HCT116 (cell line): ENCODE measurements at regions not wholly inside any gene's neighbourhood (a gene's known extent, or its start where the extent isn't known, plus 50 kb on each side); places are given as distances from the start of the nearest gene placed in this dataset.

Source experiments
- ATAC-seq: fragments of 200-7000 bp; cut with Tn5 transposase; 2 replicates; pipeline ENCODE4 v1.9.1; 2020; ENCODE audit warnings: mild to moderate bottlenecking, moderate library complexity
- BruUV-seq: library from RNA; stranded (reverse); fragments of 400-500 nt; replicated peaks from 2 replicates; lab custom pipeline; 2021; lab: Mats Ljungman, UMichigan
- CTCF ChIA-PET: fragments of 300-600 bp; sonication (Branson Sonifier 250); formaldehyde crosslinking; loops from one replicate; lab custom pipeline; 2021; ENCODE audit warnings: antibody characterized with exemption; lab: Charles Lee
- POLR2A ChIA-PET: fragments of 300-600, 350-600 bp; sonication (Branson Sonifier 250); formaldehyde crosslinking; loops from one replicate; lab custom pipeline; 2021; ENCODE audit warnings: antibody characterized with exemption; lab: Charles Lee
- RAD21 ChIA-PET, 2 experiments: fragments of 300-600 bp; sonication (Branson Sonifier 250); formaldehyde crosslinking; loops; one replicate each; lab custom pipeline; 2023; ENCODE audit warnings: low total read pairs in 2 of 2; ENCODE audit not compliant: uncharacterized antibody in 2 of 2, unreplicated experiment in 2 of 2, low non-redundant PET in 1 of 2; lab: Charles Lee
- DNase-seq: peaks from one replicate; pipeline ENCODE4 v3.0.0-alpha.2; 2010; ENCODE audit warnings: low read depth, low spot score
- H2AFZ ChIP-seq: fragments of 200-600 bp; shearing (Covaris generic), sonication (generic); 2 replicates; pipeline ENCODE4 v1.6.1; 2017; ENCODE audit warnings: low read depth, mixed run types, mixed read lengths, antibody characterized with exemption, low read length; ENCODE audit not compliant: poor library complexity, severe bottlenecking
- H3K27ac ChIP-seq: 2 replicates; pipeline ENCODE4 v1.5.1; 2012; ENCODE audit warnings: low read depth, low read length
- H3K27me3 ChIP-seq: fragments of 200-600 bp; sonication (generic); 2 replicates; pipeline ENCODE4 v1.6.1; 2016; ENCODE audit warnings: mixed run types, low read length, mixed read lengths; ENCODE audit not compliant: insufficient read depth
- H3K36me3 ChIP-seq, 2 experiments: fragments of 200-500 bp in 1 of 2; fragments of 200-600 bp in 1 of 2; sonication (Bioruptor generic) in 1 of 2; sonication (generic) in 1 of 2; 2 replicates each; pipeline versions ENCODE4 v1.5.1 to v1.6.1; 2014 to 2016; ENCODE audit warnings: low read length in 2 of 2, inconsistent platforms in 1 of 2, mixed read lengths in 1 of 2, mixed run types in 1 of 2; ENCODE audit not compliant: insufficient read depth in 2 of 2, control insufficient read depth in 1 of 2
- H3K4me1 ChIP-seq, 2 experiments: fragments of 200-600 bp in 1 of 2; sonication (generic) in 1 of 2; 2 replicates each; pipeline versions ENCODE4 v1.5.1 to v1.6.1; 2012 to 2017; ENCODE audit warnings: low read length in 2 of 2, inconsistent platforms in 1 of 2, mild to moderate bottlenecking in 1 of 2, mixed read lengths in 1 of 2, mixed run types in 1 of 2, moderate library complexity in 1 of 2; ENCODE audit not compliant: insufficient read depth in 2 of 2, control insufficient read depth in 1 of 2
- H3K4me2 ChIP-seq: fragments of 200-600 bp; sonication (generic); 2 replicates; pipeline ENCODE4 v1.6.1; 2017; ENCODE audit warnings: mixed run types, low read length, mixed read lengths
- H3K4me3 ChIP-seq, 2 experiments: fragments of 200-600 bp in 1 of 2; sonication (generic) in 1 of 2; replicated peaks in 1 of 2; 2 replicates each; pipeline ENCODE4 v1.5.1; 2011 to 2016; ENCODE audit warnings: low read length in 2 of 2, control low read depth in 1 of 2, low read depth in 1 of 2, mild to moderate bottlenecking in 1 of 2, mixed read lengths in 1 of 2, mixed run types in 1 of 2
- H3K79me2 ChIP-seq: fragments of 200-600 bp; sonication (generic); 2 replicates; pipeline ENCODE4 v1.6.1; 2017; ENCODE audit warnings: mild to moderate bottlenecking, mixed run types, low read length, moderate library complexity, mixed read lengths; ENCODE audit not compliant: insufficient read depth
- H3K9ac ChIP-seq: fragments of 200-600 bp; sonication (generic); 2 replicates; pipeline ENCODE4 v1.6.1; 2016; ENCODE audit warnings: low read length, mixed read lengths
- H3K9me2 ChIP-seq: fragments of 200-600 bp; sonication (generic), shearing (Covaris generic); 2 replicates; pipeline ENCODE4 v1.6.1; 2017; ENCODE audit warnings: mixed run types, mild to moderate bottlenecking, moderate library complexity; ENCODE audit not compliant: insufficient read depth
- H3K9me3 ChIP-seq, 2 experiments: fragments of 200-500 bp in 1 of 2; fragments of 200-600 bp in 1 of 2; sonication (Bioruptor generic) in 1 of 2; sonication (generic) in 1 of 2; 2 replicates each; pipeline ENCODE4 v1.6.1; 2014 to 2017; ENCODE audit warnings: low read length in 2 of 2, mixed read lengths in 2 of 2, inconsistent platforms in 1 of 2, low read depth in 1 of 2, mild to moderate bottlenecking in 1 of 2, mixed run types in 1 of 2, moderate library complexity in 1 of 2; ENCODE audit not compliant: control insufficient read depth in 1 of 2, insufficient read depth in 1 of 2
- H4K20me1 ChIP-seq: fragments of 200-600 bp; sonication (generic), shearing (Covaris generic); 2 replicates; pipeline ENCODE4 v1.6.1; 2017; ENCODE audit warnings: mixed run types, mild to moderate bottlenecking, moderate library complexity; ENCODE audit not compliant: insufficient read depth
- ELF1 ChIP-seq: IDR thresholded peaks from 2 replicates; pipeline ENCODE4 v1.6.1; 2012; ENCODE audit warnings: low read depth, borderline replicate concordance
- EZH2phosphoT487 ChIP-seq: fragments of 200-600 bp; IDR thresholded peaks from 2 replicates; pipeline ENCODE4 v1.6.1; 2018; ENCODE audit warnings: antibody characterized with exemption, borderline replicate concordance
- FOSL1 ChIP-seq: IDR thresholded peaks from 2 replicates; pipeline ENCODE4 v1.6.1; 2012; ENCODE audit warnings: low read depth
- JUND ChIP-seq: IDR thresholded peaks from 2 replicates; pipeline ENCODE4 v1.6.1; 2012
- TCF7L2 ChIP-seq: IDR thresholded peaks from 2 replicates; pipeline ENCODE4 v1.7.0; 2011; ENCODE audit warnings: borderline replicate concordance, inconsistent platforms; ENCODE audit not compliant: insufficient read depth, insufficient read length; ENCODE audit errors: extremely low read depth
- YY1 ChIP-seq: IDR thresholded peaks from 2 replicates; pipeline ENCODE4 v1.6.1; 2011; ENCODE audit warnings: low read length, low read depth, moderate library complexity, mild to moderate bottlenecking; ENCODE audit not compliant: insufficient replicate concordance; ENCODE audit errors: extremely low read depth
- ZNF274 ChIP-seq: fragments of 200-500 bp; sonication (Bioruptor generic); IDR thresholded peaks from 2 replicates; pipeline ENCODE4 v1.6.1; 2014; ENCODE audit warnings: mild to moderate bottlenecking, low read depth, low read length, inconsistent platforms
- intact Hi-C: fragments of 100-400 bp; cut with micrococcal nuclease; formaldehyde crosslinking; loops from 2 replicates; pipeline ENCODE4 v1.10.0; 2022
- TF ChIP-seq, protein P1 (sequence below), 3 experiments: fragments of 200-600 bp in 1 of 3; sonication (generic) in 1 of 3; IDR thresholded peaks in 2 of 3; conservative IDR thresholded peaks in 1 of 3; 2 replicates each; pipeline ENCODE4 v1.5.1; 2012 to 2017; ENCODE audit warnings: low read depth in 2 of 3, low read length in 2 of 3, antibody characterized with exemption in 1 of 3, borderline replicate concordance in 1 of 3, control low read depth in 1 of 3, mild to moderate bottlenecking in 1 of 3, mixed read lengths in 1 of 3, mixed run types in 1 of 3, moderate library complexity in 1 of 3; ENCODE audit not compliant: insufficient read depth in 1 of 3
- TF ChIP-seq, protein P2 (sequence below): IDR thresholded peaks from 2 replicates; pipeline ENCODE4 v1.6.1; 2011; ENCODE audit warnings: mild to moderate bottlenecking, low read length, moderate library complexity; ENCODE audit not compliant: insufficient replicate concordance; ENCODE audit errors: extremely low read depth

DNA sequence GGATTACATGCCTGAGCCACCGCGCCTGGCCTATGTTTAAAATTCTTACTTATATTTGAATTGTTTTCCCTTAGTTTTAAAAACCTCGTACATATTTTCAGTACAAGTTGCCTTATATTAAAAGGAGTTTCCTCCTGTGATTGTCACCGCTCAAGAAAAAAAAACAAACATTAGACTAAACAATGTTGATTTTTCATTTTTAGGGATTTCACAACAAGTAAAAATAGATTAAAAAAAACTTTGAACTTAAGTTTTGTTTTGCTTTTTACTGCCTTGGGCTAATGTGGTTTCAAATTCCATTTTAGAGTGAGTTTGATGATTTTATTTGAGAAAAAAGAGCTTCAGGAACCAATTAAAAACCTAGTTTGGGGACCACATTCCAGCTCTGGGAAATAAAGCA, 1196.6 kb upstream of the CDH18 start:
- no peak overlapping the region for H2AFZ ChIP-seq
- no TSS peak for BruUV-seq

More for the DNA sequence above, 1196.6 kb upstream of the CDH18 start:
- H3K9ac ChIP-seq = no peak overlapping the region
- RAD21 ChIA-PET = no interaction called here
- no peak overlapping the region for H3K4me3 ChIP-seq
- H3K9me2 ChIP-seq = no peaks in the 10 kb centered on the region
- no peaks in the 10 kb centered on the region for H3K79me2 ChIP-seq
- intact Hi-C loops = no loop called here
- DNase-seq = no peak
- no peaks in the 10 kb centered on the region for H4K20me1 ChIP-seq
- H3K27me3 ChIP-seq = no peaks in the 10 kb centered on the region
- TF ChIP-seq, protein P1, sequence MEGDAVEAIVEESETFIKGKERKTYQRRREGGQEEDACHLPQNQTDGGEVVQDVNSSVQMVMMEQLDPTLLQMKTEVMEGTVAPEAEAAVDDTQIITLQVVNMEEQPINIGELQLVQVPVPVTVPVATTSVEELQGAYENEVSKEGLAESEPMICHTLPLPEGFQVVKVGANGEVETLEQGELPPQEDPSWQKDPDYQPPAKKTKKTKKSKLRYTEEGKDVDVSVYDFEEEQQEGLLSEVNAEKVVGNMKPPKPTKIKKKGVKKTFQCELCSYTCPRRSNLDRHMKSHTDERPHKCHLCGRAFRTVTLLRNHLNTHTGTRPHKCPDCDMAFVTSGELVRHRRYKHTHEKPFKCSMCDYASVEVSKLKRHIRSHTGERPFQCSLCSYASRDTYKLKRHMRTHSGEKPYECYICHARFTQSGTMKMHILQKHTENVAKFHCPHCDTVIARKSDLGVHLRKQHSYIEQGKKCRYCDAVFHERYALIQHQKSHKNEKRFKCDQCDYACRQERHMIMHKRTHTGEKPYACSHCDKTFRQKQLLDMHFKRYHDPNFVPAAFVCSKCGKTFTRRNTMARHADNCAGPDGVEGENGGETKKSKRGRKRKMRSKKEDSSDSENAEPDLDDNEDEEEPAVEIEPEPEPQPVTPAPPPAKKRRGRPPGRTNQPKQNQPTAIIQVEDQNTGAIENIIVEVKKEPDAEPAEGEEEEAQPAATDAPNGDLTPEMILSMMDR (IDR thresholded peaks at IDR 0.05 in 2 of 3, conservative IDR thresholded peaks at IDR 0.05 in 1 of 3; ENCODE audit: borderline replicate concordance in 1 of 3, insufficient read depth in 1 of 3, low read depth in 2 of 3, low read length in 2 of 3) = no peak
- TF ChIP-seq EZH2phosphoT487 = no peak
- no peak for TF ChIP-seq JUND
- no peak for TF ChIP-seq TCF7L2
- no peak for TF ChIP-seq YY1
- TF ChIP-seq ZNF274 = no peak
- TF ChIP-seq, protein P2, sequence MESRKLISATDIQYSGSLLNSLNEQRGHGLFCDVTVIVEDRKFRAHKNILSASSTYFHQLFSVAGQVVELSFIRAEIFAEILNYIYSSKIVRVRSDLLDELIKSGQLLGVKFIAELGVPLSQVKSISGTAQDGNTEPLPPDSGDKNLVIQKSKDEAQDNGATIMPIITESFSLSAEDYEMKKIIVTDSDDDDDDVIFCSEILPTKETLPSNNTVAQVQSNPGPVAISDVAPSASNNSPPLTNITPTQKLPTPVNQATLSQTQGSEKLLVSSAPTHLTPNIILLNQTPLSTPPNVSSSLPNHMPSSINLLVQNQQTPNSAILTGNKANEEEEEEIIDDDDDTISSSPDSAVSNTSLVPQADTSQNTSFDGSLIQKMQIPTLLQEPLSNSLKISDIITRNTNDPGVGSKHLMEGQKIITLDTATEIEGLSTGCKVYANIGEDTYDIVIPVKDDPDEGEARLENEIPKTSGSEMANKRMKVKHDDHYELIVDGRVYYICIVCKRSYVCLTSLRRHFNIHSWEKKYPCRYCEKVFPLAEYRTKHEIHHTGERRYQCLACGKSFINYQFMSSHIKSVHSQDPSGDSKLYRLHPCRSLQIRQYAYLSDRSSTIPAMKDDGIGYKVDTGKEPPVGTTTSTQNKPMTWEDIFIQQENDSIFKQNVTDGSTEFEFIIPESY = no peak
- no peak for TF ChIP-seq FOSL1
- TF ChIP-seq ELF1 = no peak
- no peak overlapping the region for H3K27ac ChIP-seq
- POLR2A ChIA-PET = no interaction called here
- no peaks in the 10 kb centered on the region for H3K4me1 ChIP-seq
- H3K36me3 ChIP-seq = no peaks in the 10 kb centered on the region
- no peak overlapping the region for H3K4me2 ChIP-seq
- ATAC-seq = no peak
- H3K9me3 ChIP-seq = peaks cover 8 to 13% of the 10 kb centered on the region in 2 experiments; a peak in 1 of 4 replicates
- CTCF ChIA-PET = no interaction called here
